GM23338 (cell line): ENCODE measurements at regions not wholly inside any gene's neighbourhood (a gene's known extent, or its start where the extent isn't known, plus 50 kb on each side); places are given as distances from the start of the nearest gene placed in this dataset.

Experiments used
- ATAC-seq: fragments of 200-7000 bp; cut with Tn5 transposase; 3 replicates; pipeline ENCODE4 v1.9.1; 2020
- DNase-seq: peaks from one replicate; pipeline ENCODE4 v3.0.0-alpha.2; 2015; ENCODE audit warnings: low spot score
- H2AFZ ChIP-seq: fragments of 200-600 bp; sonication (generic); 2 replicates; pipeline ENCODE4 v1.8.0; 2016; ENCODE audit warnings: antibody characterized with exemption, mild to moderate bottlenecking, moderate library complexity
- H3F3A ChIP-seq: fragments of 200-600 bp; sonication (generic); replicated peaks from 2 replicates; pipeline ENCODE4 v1.8.0; 2017; ENCODE audit warnings: antibody characterized with exemption, mixed run types, low read depth
- H3K27ac ChIP-seq: fragments of 200-600 bp; sonication (generic); 2 replicates; pipeline ENCODE4 v1.6.1; 2016; ENCODE audit warnings: low read depth
- H3K27me3 ChIP-seq: fragments of 200-600 bp; sonication (generic); 2 replicates; pipeline ENCODE4 v1.8.0; 2016; ENCODE audit warnings: mild to moderate bottlenecking, mixed run types, moderate library complexity; ENCODE audit not compliant: insufficient read depth
- H3K36me3 ChIP-seq: fragments of 200-600 bp; sonication (generic); 2 replicates; pipeline ENCODE4 v1.8.0; 2016; ENCODE audit warnings: mild to moderate bottlenecking; ENCODE audit not compliant: insufficient read depth
- H3K4me1 ChIP-seq: fragments of 200-600 bp; sonication (generic); 2 replicates; pipeline ENCODE4 v1.8.0; 2016; ENCODE audit warnings: mild to moderate bottlenecking, moderate library complexity; ENCODE audit not compliant: insufficient read depth
- H3K4me2 ChIP-seq: fragments of 200-600 bp; sonication (generic); 2 replicates; pipeline ENCODE4 v1.7.1; 2017; ENCODE audit warnings: mixed run types
- H3K4me3 ChIP-seq: fragments of 200-600 bp; sonication (generic); 2 replicates; pipeline ENCODE4 v1.6.1; 2016; ENCODE audit warnings: mixed run types
- H3K79me2 ChIP-seq: fragments of 200-600 bp; sonication (generic); replicated peaks from 2 replicates; pipeline ENCODE4 v1.8.0; 2017; ENCODE audit warnings: mild to moderate bottlenecking; ENCODE audit not compliant: insufficient read depth
- H3K9me2 ChIP-seq: fragments of 200-600 bp; sonication (generic); 2 replicates; pipeline ENCODE4 v1.8.0; 2017; ENCODE audit not compliant: insufficient read depth
- H4K20me1 ChIP-seq: fragments of 200-600 bp; sonication (generic); replicated peaks from 2 replicates; pipeline ENCODE4 v1.8.0; 2017; ENCODE audit warnings: mild to moderate bottlenecking; ENCODE audit not compliant: insufficient read depth
- H3K27ac Mint-ChIP-seq: 2 replicates; pipeline ENCODE4 v1.8.0; 2020; ENCODE audit warnings: inconsistent platforms, mild to moderate bottlenecking, moderate library complexity, mixed read lengths
- H3K27me3 Mint-ChIP-seq: 3 replicates; pipeline ENCODE4 v1.8.0; 2022; ENCODE audit warnings: low read depth, mild to moderate bottlenecking, moderate library complexity, mixed read lengths, inconsistent platforms; ENCODE audit not compliant: insufficient read depth, poor library complexity
- H3K36me3 Mint-ChIP-seq: 3 replicates; pipeline ENCODE4 v1.8.0; 2021; ENCODE audit warnings: low read depth, mild to moderate bottlenecking, inconsistent platforms, moderate library complexity, mixed read lengths
- H3K4me1 Mint-ChIP-seq: 3 replicates; pipeline ENCODE4 v1.8.0; 2020; ENCODE audit warnings: mild to moderate bottlenecking, inconsistent platforms, mixed read lengths
- H3K4me3 Mint-ChIP-seq: 3 replicates; pipeline ENCODE4 v1.8.0; 2021; ENCODE audit warnings: moderate library complexity, mild to moderate bottlenecking, inconsistent platforms, mixed read lengths
- H3K9me3 Mint-ChIP-seq: 3 replicates; pipeline ENCODE4 v1.8.0; 2020; ENCODE audit warnings: moderate library complexity, mild to moderate bottlenecking, inconsistent platforms, mixed read lengths
- CREB1 ChIP-seq: fragments of 250-450 bp; sonication (Bioruptor Pico); IDR thresholded peaks from 2 replicates; pipeline ENCODE4 v1.5.0; 2020; ENCODE audit warnings: low read depth, mild to moderate bottlenecking, moderate library complexity
- EZH2 ChIP-seq: fragments of 200-600 bp; sonication (generic); IDR thresholded peaks from one replicate; pipeline ENCODE4 v1.8.0; 2017; ENCODE audit warnings: antibody characterized with exemption, mild to moderate bottlenecking, low read depth; ENCODE audit not compliant: unreplicated experiment
- EZH2phosphoT487 ChIP-seq: fragments of 200-600 bp; sonication (generic); IDR thresholded peaks from one replicate; pipeline ENCODE4 v1.8.1; 2018; ENCODE audit warnings: antibody characterized with exemption; ENCODE audit not compliant: unreplicated experiment
- JUNB ChIP-seq: IDR thresholded peaks from one replicate; pipeline ENCODE4 v1.6.1; 2016; ENCODE audit warnings: antibody characterized with exemption; ENCODE audit not compliant: unreplicated experiment
- POLR2AphosphoS5 ChIP-seq: IDR thresholded peaks from 2 replicates; pipeline ENCODE4 v1.6.1; 2016; ENCODE audit warnings: antibody characterized with exemption, low read depth
- STAT1 ChIP-seq: IDR thresholded peaks from one replicate; pipeline ENCODE4 v1.6.1; 2016; ENCODE audit warnings: antibody characterized with exemption; ENCODE audit not compliant: unreplicated experiment
- ZNF114 ChIP-seq: fragments of 250-450 bp; sonication (Bioruptor Pico); IDR thresholded peaks from 2 replicates; pipeline ENCODE4 v1.5.0; 2020; ENCODE audit warnings: mild to moderate bottlenecking, moderate library complexity
- ZNF331 ChIP-seq: fragments of 250-450 bp; sonication (Bioruptor Pico); IDR thresholded peaks from 2 replicates; pipeline ENCODE4 v1.5.0; 2020; ENCODE audit warnings: low read depth, mild to moderate bottlenecking, moderate library complexity
- ZNF462 ChIP-seq: fragments of 250-450 bp; sonication (Bioruptor Pico); IDR thresholded peaks from 2 replicates; pipeline ENCODE4 v1.5.0; 2020; ENCODE audit warnings: mild to moderate bottlenecking, moderate library complexity
- TF ChIP-seq, protein P1 (sequence below): IDR thresholded peaks from 2 replicates; pipeline ENCODE4 v1.6.1; 2016; ENCODE audit warnings: antibody characterized with exemption

DNA sequence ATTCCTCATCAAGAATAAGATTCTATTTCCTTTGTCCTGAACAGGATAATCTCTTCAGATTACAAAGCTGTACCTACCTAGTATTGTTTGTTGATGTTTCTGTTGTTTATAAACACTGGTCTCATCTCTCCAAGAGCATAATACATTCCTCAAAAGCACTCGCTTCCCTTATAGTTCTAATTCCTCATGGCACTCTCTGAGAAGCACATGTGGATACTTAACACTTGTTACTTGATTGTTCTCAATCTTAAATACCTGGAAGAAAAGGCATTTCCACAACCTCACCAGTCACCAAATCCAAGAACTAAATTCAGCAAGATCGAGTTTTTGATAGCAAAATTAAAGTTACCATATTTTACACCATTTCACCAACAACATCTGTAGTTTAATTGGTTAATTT lies 145.9 kb upstream of the DUSP10 start:
- no peaks in the 10 kb centered on the region; the same call in 2 of the 3 replicates for H3K4me1 Mint-ChIP-seq
- Histone ChIP-seq H3K27ac (no peak overlapping the region), H3F3A (no peaks in the 10 kb centered on the region), H3K36me3 (no peaks in the 10 kb centered on the region), H3K9me2 (peaks cover 6% of the 10 kb centered on the region; the same call in 1 of the 2 replicates), H3K79me2 (no peaks in the 10 kb centered on the region), H2AFZ (no peak overlapping the region), H3K4me2 (no peak overlapping the region), H3K27me3 (no peaks in the 10 kb centered on the region), H4K20me1 (no peaks in the 10 kb centered on the region), H3K4me3 (no peak overlapping the region), H3K4me1 (no peaks in the 10 kb centered on the region)
- DNase-seq (no peak), ATAC-seq (no peak)
- H3K27ac Mint-ChIP-seq, result no peak overlapping the region
- no peaks in the 10 kb centered on the region for H3K36me3 Mint-ChIP-seq
- no peaks in the 10 kb centered on the region for H3K9me3 Mint-ChIP-seq
- H3K4me3 Mint-ChIP-seq, result no peak overlapping the region
- H3K27me3 Mint-ChIP-seq, result peaks cover 6% of the 10 kb centered on the region
- no peak for TF ChIP-seq CREB1 (CRISPR knock-in tag)
- no peak for TF ChIP-seq EZH2phosphoT487
- no peak for TF ChIP-seq EZH2
- no peak for TF ChIP-seq POLR2AphosphoS5
- TF ChIP-seq ZNF462 (CRISPR knock-in tag), result no peak
- no peak for TF ChIP-seq STAT1
- TF ChIP-seq, protein P1, sequence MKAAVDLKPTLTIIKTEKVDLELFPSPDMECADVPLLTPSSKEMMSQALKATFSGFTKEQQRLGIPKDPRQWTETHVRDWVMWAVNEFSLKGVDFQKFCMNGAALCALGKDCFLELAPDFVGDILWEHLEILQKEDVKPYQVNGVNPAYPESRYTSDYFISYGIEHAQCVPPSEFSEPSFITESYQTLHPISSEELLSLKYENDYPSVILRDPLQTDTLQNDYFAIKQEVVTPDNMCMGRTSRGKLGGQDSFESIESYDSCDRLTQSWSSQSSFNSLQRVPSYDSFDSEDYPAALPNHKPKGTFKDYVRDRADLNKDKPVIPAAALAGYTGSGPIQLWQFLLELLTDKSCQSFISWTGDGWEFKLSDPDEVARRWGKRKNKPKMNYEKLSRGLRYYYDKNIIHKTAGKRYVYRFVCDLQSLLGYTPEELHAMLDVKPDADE, result no peak
- no peak for TF ChIP-seq JUNB
- TF ChIP-seq ZNF331 (CRISPR knock-in tag), result no peak
- TF ChIP-seq ZNF114 (CRISPR knock-in tag), result no peak
